ENCODE measurements at regions not wholly inside any gene's neighbourhood (a gene's known extent, or its start where the extent isn't known, plus 50 kb on each side); places are given as distances from the start of the nearest gene placed in this dataset.

- ATAC-seq (peak; percentile 74), DNase-seq (no peak)
- H3K9me3 ChIP-seq = peaks cover 0 to 4% of the 10 kb centered on the region in 2 donors
- H3K27me3 ChIP-seq = no peaks in the 10 kb centered on the region
- no peak overlapping the region for H3K4me3 ChIP-seq
- TF ChIP-seq CTCF (IDR thresholded peaks at IDR 0.05) = no peak
- H3K27ac ChIP-seq = no peak overlapping the region
- peaks cover 0 to 6% of the 10 kb centered on the region in 2 donors for H3K4me1 ChIP-seq
- intact Hi-C loops (cut with DNase I) = no loop called here
- H3K36me3 ChIP-seq = no peaks in the 10 kb centered on the region
Measured at GRCh38 chr1:201766131-201766866, 62.7 kb upstream of the IPO9 start.

- intact Hi-C loops (cut with DNase I) = no loop called here
- no peak overlapping the region for H3K4me3 ChIP-seq
- ATAC-seq = no peak
- DNase-seq = no peak
- H3K27ac ChIP-seq = no peak overlapping the region
- no peaks in the 10 kb centered on the region for H3K27me3 ChIP-seq
- H3K36me3 ChIP-seq = no peaks in the 10 kb centered on the region
- no peak for TF ChIP-seq CTCF (IDR thresholded peaks at IDR 0.05)
- H3K9me3 ChIP-seq = peaks cover 0 to 9% of the 10 kb centered on the region in 2 donors
- peaks cover 0 to 6% of the 10 kb centered on the region in 2 donors for H3K4me1 ChIP-seq
Measured at GRCh38 chr1:201767339-201767738, 61.6 kb upstream of the IPO9 start.

- H3K27me3 ChIP-seq = no peaks in the 10 kb centered on the region
- H3K4me3 ChIP-seq = no peak overlapping the region
- TF ChIP-seq CTCF (IDR thresholded peaks at IDR 0.05) = no peak
- no peak for DNase-seq
- no peaks in the 10 kb centered on the region for H3K36me3 ChIP-seq
- H3K27ac ChIP-seq = no peak overlapping the region
- peaks cover 0 to 9% of the 10 kb centered on the region in 2 donors for H3K9me3 ChIP-seq
- intact Hi-C loops (cut with DNase I) = no loop called here
- no peak for ATAC-seq
- H3K4me1 ChIP-seq = peaks cover 0 to 6% of the 10 kb centered on the region in 2 donors
Measured at GRCh38 chr1:201769072-201769471, 59.9 kb upstream of the IPO9 start.

- H3K4me1 ChIP-seq = peaks cover 0 to 6% of the 10 kb centered on the region in 2 donors
- TF ChIP-seq CTCF (IDR thresholded peaks at IDR 0.05) = no peak
- no peaks in the 10 kb centered on the region for H3K36me3 ChIP-seq
- DNase-seq (peak in 1 of 4 donors; percentile 58), ATAC-seq (peak; percentile 78)
- peak overlapping the region in 1 of 2 donors; percentile 67 for H3K27ac ChIP-seq
- no peak overlapping the region for H3K4me3 ChIP-seq
- H3K9me3 ChIP-seq = peaks cover 0 to 9% of the 10 kb centered on the region in 2 donors
- intact Hi-C loops (cut with DNase I) = no loop called here
- H3K27me3 ChIP-seq = no peaks in the 10 kb centered on the region
Measured at GRCh38 chr1:201769966-201770365, 59.0 kb upstream of the IPO9 start.

- H3K9me3 ChIP-seq = peaks cover 0 to 9% of the 10 kb centered on the region in 2 donors
- H3K27ac ChIP-seq = no peak overlapping the region
Measured at GRCh38 chr1:201771466-201771865, 57.5 kb upstream of the IPO9 start.

More at GRCh38 chr1:201771466-201771865, 57.5 kb upstream of the IPO9 start:
- intact Hi-C loops (cut with DNase I) = no loop called here
- peaks cover 0 to 6% of the 10 kb centered on the region in 2 donors for H3K4me1 ChIP-seq
- DNase-seq (no peak), ATAC-seq (no peak)
- H3K27me3 ChIP-seq = no peaks in the 10 kb centered on the region
- H3K36me3 ChIP-seq = no peaks in the 10 kb centered on the region
- TF ChIP-seq CTCF (IDR thresholded peaks at IDR 0.05) = no peak
- no peak overlapping the region for H3K4me3 ChIP-seq

Data from left lung (tissue), 4 donors.